RWPE1 (cell line): ENCODE measurements at regions not wholly inside any gene's neighbourhood (a gene's known extent, or its start where the extent isn't known, plus 50 kb on each side); places are given as distances from the start of the nearest gene placed in this dataset.

Experiments used
- CTCF ChIA-PET: fragments of 350-600 bp; sonication (Branson Sonifier 250); formaldehyde crosslinking; extraction: SDS; loops from one replicate; lab custom pipeline; 2021; lab: Yijun Ruan, JAX
- POLR2A ChIA-PET: fragments of 400-600 bp; formaldehyde crosslinking; extraction: SDS; loops from one replicate; lab custom pipeline; 2020; ENCODE audit warnings: antibody characterized with exemption; ENCODE audit not compliant: low non-redundant PET; lab: Yijun Ruan, JAX
- DNase-seq: peaks from one replicate; pipeline ENCODE4 v3.0.0; 2012; ENCODE audit warnings: low spot score
- H3K27ac ChIP-seq: fragments of 450-650 bp; 2 replicates; pipeline ENCODE4 v1.5.1; 2017
- CTCF ChIP-seq: fragments of 450-650 bp; conservative IDR thresholded peaks from 2 replicates; pipeline ENCODE4 v1.5.1; 2017; ENCODE audit warnings: low read depth, mild to moderate bottlenecking

DNA sequence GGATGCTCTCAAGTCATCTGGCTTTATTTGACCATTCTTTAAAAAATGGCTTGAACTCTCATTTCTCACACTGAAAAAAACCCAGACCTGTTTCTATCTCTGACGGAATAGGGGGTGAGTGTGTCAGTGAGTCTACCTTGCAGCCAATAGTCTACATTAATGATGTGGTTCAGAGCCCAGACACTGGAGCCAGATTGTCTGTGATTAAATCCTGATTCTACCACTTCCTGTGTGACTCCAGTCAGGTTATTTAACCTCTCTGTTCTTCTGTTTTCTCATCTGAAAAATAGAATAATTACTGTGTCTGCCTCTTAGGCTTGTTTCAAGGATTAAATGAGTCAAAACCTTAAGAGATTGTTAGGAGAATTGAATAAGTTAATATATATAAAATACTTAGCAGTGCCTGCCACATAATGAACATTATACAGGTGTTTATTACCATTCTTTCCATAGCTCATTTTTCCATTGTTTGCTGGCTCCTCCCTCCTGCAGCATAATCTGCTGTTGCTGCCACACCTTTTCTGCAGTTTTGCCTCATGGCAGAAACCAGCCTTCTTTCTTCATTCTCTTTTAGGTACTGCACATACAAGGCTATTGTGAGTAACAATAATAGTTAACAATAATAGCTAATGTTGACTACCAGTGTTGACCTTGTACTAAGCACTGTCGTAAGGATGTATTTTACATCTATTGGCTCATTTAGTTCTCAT is 157.6 kb upstream of the IVNS1ABP start:
- no peak for DNase-seq
- no peak overlapping the region for H3K27ac ChIP-seq
- no peak for TF ChIP-seq CTCF
- POLR2A ChIA-PET, result no interaction called here
- CTCF ChIA-PET, result no interaction called here

- ChIA-PET POLR2A (no interaction called here), CTCF (interaction anchor here (0.7 kb wide), 1 partner anchor 1393 kb away, joined by 3 read pairs; no protein-coding TSS in a partner anchor)
- TF ChIP-seq CTCF, result no peak
- DNase-seq, result no peak
- H3K27ac ChIP-seq, result no peak overlapping the region
Observed at GRCh38 chr1:185473186-185473585, 156.1 kb upstream of the IVNS1ABP start.

GRCh38 chr1:185468626-185469025 is 151.6 kb upstream of the IVNS1ABP start:
- TF ChIP-seq CTCF, result no peak
- no peak overlapping the region for H3K27ac ChIP-seq
- DNase-seq, result no peak
- POLR2A ChIA-PET, result no interaction called here
- CTCF ChIA-PET, result interaction anchor here (0.5 kb wide), 1 partner anchor 267 kb away, joined by 4 read pairs; no protein-coding TSS in a partner anchor

- no peak overlapping the region for H3K27ac ChIP-seq
- TF ChIP-seq CTCF, result no peak
- ChIA-PET CTCF (no interaction called here), POLR2A (no interaction called here)
- no peak for DNase-seq
Observed at GRCh38 chr1:185467122-185467521, 150.1 kb upstream of the IVNS1ABP start.

GRCh38 chr1:185464777-185465176 is 147.7 kb upstream of the IVNS1ABP start:
- ChIA-PET POLR2A (no interaction called here), CTCF (no interaction called here)
- no peak overlapping the region for H3K27ac ChIP-seq
- DNase-seq, result no peak
- no peak for TF ChIP-seq CTCF

DNA sequence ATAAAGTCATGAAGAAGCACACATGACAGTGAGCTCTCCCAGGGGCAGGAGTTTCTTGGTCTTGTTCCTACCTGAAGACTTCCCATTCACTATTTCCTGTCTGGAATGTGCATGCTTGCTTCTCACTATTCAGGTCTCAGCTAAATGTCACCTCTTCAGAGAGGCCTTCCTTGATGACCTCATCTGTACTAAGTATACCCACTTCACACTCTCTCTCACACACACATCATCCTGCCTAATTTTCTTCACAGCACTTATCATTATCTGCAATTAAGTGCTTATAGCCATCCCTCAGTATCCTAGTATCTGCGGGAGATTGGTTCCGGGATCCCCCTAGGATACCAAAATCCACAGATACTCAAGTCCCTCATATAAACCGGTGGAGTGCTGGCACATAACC is 146.4 kb upstream of the IVNS1ABP start:
- TF ChIP-seq CTCF, result no peak
- ChIA-PET CTCF (interaction anchor here (0.5 kb wide), 1 partner anchor 207 kb away, joined by 3 read pairs; no protein-coding TSS in a partner anchor), POLR2A (no interaction called here)
- no peak for DNase-seq
- no peak overlapping the region for H3K27ac ChIP-seq
